AG04449 (cell line): ENCODE measurements at regions not wholly inside any gene's neighbourhood (a gene's known extent, or its start where the extent isn't known, plus 50 kb on each side); places are given as distances from the start of the nearest gene placed in this dataset.

Experiments
- CTCF ChIA-PET: fragments of 350-600 bp; formaldehyde crosslinking; extraction: SDS; loops from one replicate; lab custom pipeline; 2021; ENCODE audit warnings: antibody characterized with exemption; lab: Yijun Ruan, JAX
- POLR2A ChIA-PET: fragments of 400-600, 350-600 bp; formaldehyde crosslinking; extraction: SDS; loops from one replicate; lab custom pipeline; 2020; ENCODE audit warnings: antibody characterized with exemption, inconsistent platforms; lab: Yijun Ruan, JAX
- DNase-seq: peaks from one replicate; pipeline ENCODE4 v3.0.0-alpha.2; 2010; ENCODE audit warnings: low read depth, low spot score
- H3K4me3 ChIP-seq: 2 replicates; pipeline ENCODE4 v1.5.1; 2011; ENCODE audit warnings: low read depth, mild to moderate bottlenecking, control low read depth, low read length
- CTCF ChIP-seq: IDR thresholded peaks from one replicate; pipeline ENCODE4 v1.5.1; 2011; ENCODE audit warnings: mild to moderate bottlenecking, moderate library complexity, low read length, control low read depth, inconsistent platforms; ENCODE audit not compliant: insufficient read depth; ENCODE audit errors: missing control alignments

- no peak for TF ChIP-seq CTCF
Observed at GRCh38 chr12:34097213-34097612, 74.9 kb downstream of the ALG10 start.

DNA sequence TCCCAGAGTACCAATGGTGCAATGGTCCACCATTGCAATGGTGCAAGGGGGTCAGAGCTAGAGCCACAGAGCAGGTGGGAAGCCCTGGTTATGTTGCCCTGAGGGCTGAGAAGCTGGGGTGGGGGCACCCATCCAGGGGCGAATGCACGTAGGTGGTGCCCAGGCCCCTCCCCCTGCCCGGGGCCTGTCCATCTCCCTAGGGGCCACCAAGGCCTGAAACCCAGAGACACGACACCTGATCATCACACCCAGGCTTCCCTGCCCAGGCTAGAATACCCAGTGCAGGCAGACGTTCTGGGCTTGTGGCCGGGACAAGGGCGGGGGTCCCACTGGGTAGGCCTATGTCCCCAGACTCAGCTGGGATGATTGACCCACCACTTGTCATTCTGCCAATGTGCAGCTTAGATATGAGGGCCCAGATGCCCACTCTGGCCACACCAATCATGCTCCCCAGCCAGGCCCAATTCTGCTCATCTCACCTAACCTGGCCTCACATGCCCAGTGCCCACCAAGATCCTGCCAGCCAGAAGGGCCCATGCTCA lies 83.2 kb downstream of the ALG10 start:
- ChIA-PET POLR2A (no interaction called here), CTCF (interaction anchor here (0.6 kb wide), 1 partner anchor 18 kb away, joined by 3 read pairs; no protein-coding TSS in a partner anchor)
- DNase-seq = no peak
- H3K4me3 ChIP-seq = no peak overlapping the region
- TF ChIP-seq CTCF = no peak

More at GRCh38 chr12:34097213-34097612, 74.9 kb downstream of the ALG10 start:
- no peak overlapping the region for H3K4me3 ChIP-seq
- ChIA-PET CTCF (no interaction called here), POLR2A (no interaction called here)
- DNase-seq = no peak

- H3K4me3 ChIP-seq = no peak overlapping the region
- no peak for TF ChIP-seq CTCF
- ChIA-PET CTCF (interaction anchor here (0.6 kb wide), 1 partner anchor 17 kb away, joined by 3 read pairs; no protein-coding TSS in a partner anchor), POLR2A (no interaction called here)
- DNase-seq = no peak
Observed at GRCh38 chr12:34106172-34106571, 83.9 kb downstream of the ALG10 start.

- DNase-seq = no peak
- no peak overlapping the region for H3K4me3 ChIP-seq
- no peak for TF ChIP-seq CTCF
- CTCF ChIA-PET = no interaction called here
- POLR2A ChIA-PET = no interaction called here
Observed at GRCh38 chr12:34107016-34107415, 84.7 kb downstream of the ALG10 start.

DNA sequence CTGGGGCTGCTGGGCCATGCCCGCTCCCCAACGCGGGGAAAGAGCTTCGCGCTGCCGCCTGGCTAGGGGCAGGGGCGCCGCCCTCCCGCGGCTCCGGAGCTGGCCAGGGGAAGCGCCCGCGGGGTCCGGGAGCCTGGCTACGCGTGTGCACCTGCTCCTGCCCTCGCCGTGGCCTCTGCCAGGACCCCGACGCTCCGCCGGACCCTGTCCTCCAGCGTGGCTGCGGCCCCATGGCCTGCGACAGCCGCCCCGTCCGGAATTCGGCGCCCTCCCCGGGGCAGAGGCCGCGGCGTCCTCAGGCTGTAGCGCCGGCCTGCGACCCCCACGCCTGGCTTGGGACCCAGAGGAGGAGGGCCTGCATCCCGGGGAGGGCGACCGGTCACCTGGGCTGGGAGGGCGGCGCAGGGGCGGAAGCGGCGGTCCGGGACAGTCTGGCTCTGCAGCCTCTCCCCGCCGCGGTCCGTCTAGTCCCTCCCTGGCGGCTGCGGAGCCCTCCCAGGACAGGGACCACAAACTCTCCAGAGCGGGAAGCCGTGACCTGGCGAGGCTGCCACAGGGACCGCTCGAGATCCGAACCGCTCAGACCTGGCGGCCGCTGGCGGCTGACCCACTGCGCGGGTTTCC lies 85.6 kb downstream of the ALG10 start:
- ChIA-PET CTCF (interaction anchor here (1.3 kb wide), 1 partner anchor 14 kb away, joined by 3 read pairs; no protein-coding TSS in a partner anchor), POLR2A (no interaction called here)
- H3K4me3 ChIP-seq = no peak overlapping the region
- no peak for TF ChIP-seq CTCF
- DNase-seq = no peak

GRCh38 chr12:34108405-34108803 lies 86.1 kb downstream of the ALG10 start:
- ChIA-PET POLR2A (no interaction called here), CTCF (interaction anchor here (1.3 kb wide), 1 partner anchor 14 kb away, joined by 3 read pairs; no protein-coding TSS in a partner anchor)
- DNase-seq = no peak
- no peak for TF ChIP-seq CTCF
- no peak overlapping the region for H3K4me3 ChIP-seq
